ENCODE measurements at regions not wholly inside any gene's neighbourhood (a gene's known extent, or its start where the extent isn't known, plus 50 kb on each side); places are given as distances from the start of the nearest gene placed in this dataset.
A peak's percentile ranks its signal among the peaks of the same experiment; 100 is the strongest.

- DNase-seq = no peak
Measured at GRCh38 chr13:104872153-104872552, 1663.3 kb downstream of the EFNB2 start.

DNA sequence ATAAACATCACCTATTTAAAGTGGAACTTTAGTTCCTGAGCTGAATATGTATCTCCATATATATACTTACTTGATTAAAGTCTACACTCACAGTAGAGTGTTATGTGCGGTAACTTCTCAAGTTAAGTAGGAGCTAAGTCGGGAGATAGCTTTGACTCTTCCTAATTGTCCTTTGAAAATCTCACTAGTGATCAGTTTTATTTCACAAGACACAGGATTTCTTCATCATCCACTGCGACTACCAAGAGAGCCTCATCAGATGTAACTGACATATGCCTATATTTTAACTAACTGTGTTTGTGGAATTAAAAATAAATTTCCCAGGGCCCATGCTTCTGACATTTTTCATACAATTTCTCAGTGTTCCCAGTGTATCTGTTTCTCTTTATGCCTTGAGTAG is 1664.0 kb downstream of the EFNB2 start:
- no peak for DNase-seq

DNA sequence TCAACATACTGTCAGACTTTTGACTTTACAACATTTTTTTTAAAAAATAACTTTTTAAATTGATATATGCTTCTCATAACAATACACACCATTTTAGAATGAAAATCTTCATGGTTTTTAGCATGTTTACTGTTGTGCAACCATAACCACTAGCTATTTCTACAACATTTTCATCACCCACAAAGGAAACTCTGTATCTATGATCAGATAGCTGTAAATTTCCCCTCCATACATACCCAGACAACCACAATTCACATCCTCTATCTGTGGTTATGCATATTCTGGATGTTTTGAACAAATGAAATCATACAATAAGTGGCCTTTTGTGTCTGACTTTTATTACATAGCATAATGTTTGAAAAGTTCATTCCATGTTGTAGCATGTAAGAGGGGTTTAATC is 1666.0 kb downstream of the EFNB2 start:
- DNase-seq = peak; percentile 4

- DNase-seq = no peak
Measured at GRCh38 chr13:104868806-104869205, 1666.7 kb downstream of the EFNB2 start.

- DNase-seq = no peak
Measured at GRCh38 chr13:104855581-104855980, 1679.9 kb downstream of the EFNB2 start.

- no peak for DNase-seq
Measured at GRCh38 chr13:104854698-104855097, 1680.8 kb downstream of the EFNB2 start.

DNA sequence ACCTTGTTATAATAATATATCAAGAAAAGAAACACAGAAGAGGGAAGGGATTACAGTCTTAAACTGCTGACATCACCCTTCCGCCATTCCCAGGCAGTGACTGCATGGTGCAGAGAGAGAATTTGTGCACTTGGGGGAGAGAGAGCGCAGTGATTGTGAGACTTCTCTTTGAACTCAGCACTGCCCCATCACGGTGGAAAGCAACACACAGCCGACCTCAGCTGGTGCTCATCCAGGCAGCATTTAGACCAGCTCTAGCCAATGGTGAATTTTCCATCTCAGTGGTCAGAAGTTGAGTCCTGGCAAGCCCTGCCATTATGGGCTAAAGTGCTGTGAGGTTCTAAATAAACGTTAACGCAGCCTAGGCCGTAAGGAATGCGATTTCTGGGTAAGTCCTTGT is 1681.5 kb downstream of the EFNB2 start:
- no peak for DNase-seq

DNA sequence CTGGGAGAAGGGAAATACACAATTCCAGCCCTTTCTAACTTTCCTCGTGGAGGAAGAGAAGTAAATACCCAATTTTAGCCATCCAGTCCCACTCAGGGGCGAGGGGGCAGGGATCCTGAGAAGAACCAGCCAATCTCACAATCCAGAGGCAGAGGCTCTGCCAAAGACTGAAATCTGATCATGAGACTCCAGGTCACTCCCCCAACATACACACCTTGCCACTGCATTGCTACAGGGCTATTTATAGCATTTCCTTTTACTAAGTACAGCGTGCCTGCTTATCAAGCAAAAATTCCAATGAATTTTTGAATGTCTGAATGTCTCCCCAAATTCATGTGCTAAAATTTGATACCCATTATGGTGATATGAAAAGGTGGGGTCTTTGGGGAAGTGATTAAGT is 1687.5 kb downstream of the EFNB2 start:
- no peak for DNase-seq

DNA sequence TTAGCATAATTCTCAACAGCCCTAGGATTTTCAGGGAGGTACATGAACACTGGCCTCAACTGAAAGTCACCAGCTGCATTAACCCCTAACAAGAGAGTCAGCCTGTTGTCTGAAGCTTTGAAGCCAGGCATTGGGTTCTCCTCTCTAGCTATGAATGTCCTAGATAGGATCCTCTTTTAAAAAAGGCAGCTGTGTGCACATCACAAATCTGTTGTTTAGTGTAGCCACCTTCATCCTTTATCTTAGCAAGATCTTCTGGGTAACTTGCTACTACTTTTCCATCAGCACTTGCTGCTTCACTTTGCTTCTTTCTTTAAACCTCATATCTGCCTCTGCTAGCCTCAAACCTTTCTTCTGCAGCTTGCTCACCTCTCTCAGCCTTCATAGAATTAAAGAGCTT is 1692.1 kb downstream of the EFNB2 start:
- no peak for DNase-seq

- no peak for DNase-seq
Measured at GRCh38 chr13:104841110-104841509, 1694.4 kb downstream of the EFNB2 start.

DNA sequence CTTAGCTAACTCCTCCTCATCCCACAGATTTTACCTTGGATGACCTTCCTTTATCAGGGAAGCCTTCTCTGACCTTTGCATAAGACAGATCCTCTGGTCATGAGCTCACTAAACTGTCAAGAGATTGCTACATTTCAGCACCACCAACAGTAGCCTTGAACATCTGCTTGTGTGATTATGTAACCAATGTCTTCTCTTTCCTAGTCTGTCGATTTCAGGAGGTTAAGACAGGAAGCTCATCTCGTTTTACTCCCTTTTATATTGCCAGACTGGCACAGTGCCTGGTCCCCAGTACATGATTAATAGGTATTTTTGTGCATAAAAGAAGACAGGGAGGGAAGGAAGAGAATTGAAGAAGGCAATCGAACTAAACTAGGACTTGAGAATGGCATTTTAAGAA is 1697.7 kb downstream of the EFNB2 start:
- DNase-seq = no peak

DNA sequence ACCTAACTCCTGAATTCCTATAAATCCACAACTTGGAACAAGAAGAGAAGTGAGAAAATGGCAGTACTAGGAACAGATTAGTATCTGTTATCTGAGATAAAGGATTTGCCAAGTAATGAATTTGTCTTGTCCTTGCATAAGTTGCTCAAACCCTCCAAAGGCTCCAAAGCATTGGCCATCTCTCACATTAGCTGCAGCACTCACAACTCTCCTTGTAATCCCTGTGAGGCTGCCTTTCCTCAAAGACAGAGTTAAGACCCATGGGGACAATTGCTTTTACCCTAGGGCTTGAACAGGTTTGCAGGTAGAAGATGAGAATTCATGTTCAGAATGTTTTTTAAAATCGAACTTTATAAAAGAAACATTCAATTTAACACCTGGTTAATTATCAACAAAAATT is 1702.2 kb downstream of the EFNB2 start:
- no peak for DNase-seq

DNA sequence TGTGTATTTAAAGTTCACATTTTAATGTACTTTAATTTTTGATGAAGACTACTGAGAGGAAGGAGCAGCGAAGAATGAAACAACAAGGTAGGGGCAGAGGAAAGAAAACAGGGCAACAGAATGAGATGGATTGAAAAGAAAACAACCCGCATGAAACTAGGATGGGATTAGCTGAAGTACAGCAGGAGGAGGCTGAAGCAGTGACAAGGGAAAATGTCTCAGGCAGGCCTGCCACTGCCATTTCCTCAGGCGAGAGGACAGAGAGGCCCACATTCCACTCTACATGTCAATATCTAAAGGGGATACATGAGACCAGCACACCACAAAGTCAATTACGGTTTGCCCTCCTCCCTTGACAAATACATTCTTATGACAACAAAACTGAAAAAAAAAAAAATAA is 1703.2 kb downstream of the EFNB2 start:
- no peak for DNase-seq

GRCh38 chr13:104831831-104832230 is 1703.6 kb downstream of the EFNB2 start:
- no peak for DNase-seq

DNA sequence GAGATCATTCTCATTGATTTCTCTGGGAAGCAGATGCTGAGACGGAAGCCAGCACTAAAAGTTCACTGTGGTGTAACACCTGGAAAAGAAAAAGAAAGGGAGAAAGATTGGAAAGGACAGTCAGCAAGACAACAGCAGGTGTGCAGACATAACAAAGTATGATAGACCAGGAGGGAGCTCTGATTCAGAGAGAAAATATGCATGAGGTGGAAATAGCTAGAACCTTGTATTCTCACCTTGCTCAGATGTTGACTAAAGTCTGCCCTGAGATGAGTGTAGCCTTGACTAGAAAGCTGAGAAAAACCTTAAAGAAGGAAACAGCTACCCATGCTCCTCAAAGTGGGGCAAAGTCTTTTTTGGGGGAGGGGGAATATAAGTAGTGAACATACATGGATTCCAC is 1711.8 kb downstream of the EFNB2 start:
- DNase-seq = no peak

GRCh38 chr13:104823071-104823470 is 1712.4 kb downstream of the EFNB2 start:
- DNase-seq = no peak

GRCh38 chr13:104817271-104817670 is 1718.2 kb downstream of the EFNB2 start:
- no peak for DNase-seq

DNA sequence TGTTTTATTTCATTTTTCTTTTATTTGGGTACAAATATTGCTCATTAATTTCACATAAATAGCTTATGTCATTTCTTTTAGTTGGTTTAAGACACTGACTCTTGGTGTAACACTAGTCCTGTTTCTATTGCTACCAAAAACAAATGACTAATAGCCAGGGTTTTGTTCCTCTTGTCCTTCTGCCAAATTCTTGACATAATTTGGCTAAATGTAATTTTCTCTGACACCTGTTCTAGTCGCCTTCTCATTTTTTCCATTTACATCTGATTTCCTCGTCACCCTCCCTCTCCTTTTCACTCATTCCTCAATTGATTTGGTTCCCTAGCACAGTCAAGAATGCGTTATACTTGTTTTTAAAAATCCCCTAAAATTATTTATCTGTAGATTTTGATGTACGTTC is 1718.7 kb downstream of the EFNB2 start:
- no peak for DNase-seq

DNA sequence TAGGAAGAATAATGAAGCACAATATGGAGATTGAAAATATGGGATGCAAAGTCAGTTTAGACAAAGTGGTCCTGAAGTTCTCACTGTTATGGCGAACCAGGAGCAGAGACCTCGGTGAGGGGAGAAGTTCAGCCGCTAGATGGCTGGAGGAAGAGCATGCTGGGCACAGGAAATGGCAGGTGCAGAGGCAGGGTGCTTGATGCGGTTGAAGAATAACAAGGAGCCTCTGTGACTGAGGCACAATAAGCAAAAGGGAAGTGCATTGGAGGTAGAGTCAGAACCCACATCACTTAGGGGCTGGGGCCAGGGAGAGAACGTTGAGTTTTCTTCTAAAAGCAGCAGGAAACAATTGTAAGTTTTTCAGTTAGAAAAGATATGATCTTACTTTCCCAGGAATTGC is 1725.2 kb downstream of the EFNB2 start:
- DNase-seq = no peak

DNA sequence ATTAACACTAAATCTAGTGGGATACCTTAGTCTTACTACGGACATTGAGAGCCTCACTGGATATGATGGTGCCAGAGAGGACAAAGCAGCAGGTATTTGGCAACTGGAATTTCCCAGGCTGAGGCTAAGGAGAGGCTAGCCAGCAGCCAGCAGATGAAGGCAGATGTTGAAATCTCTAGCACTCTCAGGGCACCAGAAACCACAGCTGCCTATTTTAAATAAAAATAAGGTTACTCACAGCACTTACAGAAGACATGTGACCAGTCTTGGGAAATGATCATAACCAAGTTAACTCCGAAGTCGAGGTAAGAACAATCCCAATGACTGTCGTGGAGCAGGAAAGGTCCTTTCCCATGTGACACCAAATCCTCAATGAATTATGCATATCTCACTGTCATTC is 1726.0 kb downstream of the EFNB2 start:
- DNase-seq = peak; percentile 15

DNA sequence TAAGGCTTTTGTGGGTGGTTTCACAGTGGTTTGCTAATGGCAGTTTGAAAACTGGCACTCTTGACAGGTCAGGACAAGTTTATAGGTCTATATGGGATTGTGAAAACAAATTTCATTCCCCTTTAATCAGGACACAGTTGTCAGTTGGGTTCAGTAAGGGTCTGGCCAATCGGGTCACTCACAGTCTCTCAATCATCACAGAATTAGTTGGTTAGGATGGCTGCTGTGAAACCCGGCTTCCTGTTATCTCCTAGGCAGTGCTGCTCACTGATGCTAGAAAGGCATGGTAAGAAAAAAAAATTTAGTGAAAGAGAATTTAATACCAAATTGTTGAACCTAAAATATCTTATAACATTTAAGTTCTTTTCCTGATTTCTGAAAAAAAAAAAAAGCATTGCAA is 1730.1 kb downstream of the EFNB2 start:
- no peak for DNase-seq

- no peak for DNase-seq
Measured at GRCh38 chr13:104799152-104799551, 1732.9 kb upstream of the SLC10A2 start.

DNA sequence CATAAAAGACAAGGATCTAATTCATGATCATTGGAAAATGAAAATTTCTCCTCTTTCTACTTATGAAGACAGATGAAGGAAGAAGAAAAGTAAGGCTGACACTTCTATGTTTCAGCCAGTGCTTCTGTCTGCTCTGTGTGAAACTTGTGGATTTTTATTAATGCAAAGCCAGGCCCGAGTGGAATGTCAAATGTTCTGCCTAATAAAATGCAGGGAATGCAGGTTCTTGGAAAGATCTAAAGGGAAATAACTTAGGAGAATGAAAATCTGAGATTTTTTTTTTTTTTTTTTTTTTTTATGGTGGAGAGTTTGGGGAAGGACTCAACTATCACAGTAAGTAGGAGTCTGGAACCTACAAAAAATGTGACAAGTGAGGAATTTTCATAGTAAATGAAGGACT is 1732.3 kb upstream of the SLC10A2 start:
- DNase-seq = no peak

DNA sequence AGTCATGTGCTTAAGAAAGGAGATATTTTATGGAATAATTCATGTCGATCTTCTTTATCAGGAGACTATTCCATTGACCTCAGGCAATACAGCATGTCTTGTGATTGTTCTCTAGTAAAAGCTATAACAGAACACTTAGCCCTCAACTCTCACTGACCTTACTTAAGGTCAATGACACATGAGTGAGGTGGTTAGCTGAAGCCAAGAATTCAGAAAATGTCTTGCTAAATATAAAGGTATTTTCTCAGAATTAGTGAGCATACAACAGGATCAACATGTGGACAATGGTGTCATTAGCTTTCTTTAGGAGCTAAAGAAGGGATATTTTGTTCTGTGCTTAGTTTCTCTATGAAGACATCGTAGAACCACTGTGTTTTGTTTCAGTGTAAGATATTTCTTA is 1730.4 kb upstream of the SLC10A2 start:
- no peak for DNase-seq

GRCh38 chr13:104785952-104786351 is 1719.7 kb upstream of the SLC10A2 start:
- no peak for DNase-seq

DNA sequence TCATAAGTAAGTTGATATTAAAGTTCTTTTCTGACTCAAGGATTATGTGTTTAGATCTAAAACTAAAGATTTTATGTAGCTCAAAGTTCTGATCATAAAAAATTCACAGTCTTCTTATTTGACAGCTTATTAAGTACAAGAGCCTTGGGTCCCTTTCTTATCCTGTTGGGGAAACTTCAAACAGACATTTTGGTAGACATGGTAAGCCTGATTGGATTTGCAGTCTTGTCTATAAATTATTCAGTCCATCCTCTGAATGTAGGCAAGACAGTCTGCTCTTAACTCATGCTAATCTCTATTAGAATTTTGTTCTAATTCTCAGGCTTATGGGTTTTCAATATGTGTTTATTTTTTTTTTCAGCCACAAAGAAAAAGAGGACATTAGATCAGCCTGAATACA is 1718.7 kb upstream of the SLC10A2 start:
- no peak for DNase-seq

Measured in EL (cell line).